Erythroblast (primary cell): ENCODE measurements at regions not wholly inside any gene's neighbourhood (a gene's known extent, or its start where the extent isn't known, plus 50 kb on each side); places are given as distances from the start of the nearest gene placed in this dataset.

Source experiments
- GATA1 ChIP-seq: IDR thresholded peaks from 2 replicates; pipeline ENCODE4 v1.6.1; 2011; ENCODE audit warnings: low read depth, mild to moderate bottlenecking, control low read depth, low read length, moderate library complexity
- POLR2A ChIP-seq: IDR thresholded peaks from 2 replicates; pipeline ENCODE4 v1.6.1; 2011; ENCODE audit warnings: mild to moderate bottlenecking, low read length

- TF ChIP-seq POLR2A (no peak), GATA1 (no peak)
Measured at GRCh38 chr7:49706106-49706505, 67.3 kb upstream of the VWC2 start.
